IPS-18a (cell line): ENCODE measurements at regions not wholly inside any gene's neighbourhood (a gene's known extent, or its start where the extent isn't known, plus 50 kb on each side); places are given as distances from the start of the nearest gene placed in this dataset.

ENCODE experiments used
- H3K27ac ChIP-seq: one replicate; pipeline ENCODE4 v1.5.1; 2013; ENCODE audit warnings: low read length
- H3K27me3 ChIP-seq: one replicate; pipeline ENCODE4 v1.6.1; 2013; ENCODE audit warnings: mild to moderate bottlenecking, low read length; ENCODE audit not compliant: control insufficient read depth, insufficient read depth
- H3K36me3 ChIP-seq: one replicate; pipeline ENCODE4 v1.6.1; 2013; ENCODE audit warnings: low read depth, low read length; ENCODE audit not compliant: control insufficient read depth
- H3K4me1 ChIP-seq: one replicate; pipeline ENCODE4 v1.6.1; 2013; ENCODE audit warnings: low read depth, low read length; ENCODE audit not compliant: control insufficient read depth
- H3K4me3 ChIP-seq: one replicate; pipeline ENCODE4 v1.5.1; 2013; ENCODE audit warnings: low read length
- H3K9ac ChIP-seq: one replicate; pipeline ENCODE4 v1.6.1; 2013; ENCODE audit warnings: mild to moderate bottlenecking, low read length, moderate library complexity
- H3K9me3 ChIP-seq: one replicate; pipeline ENCODE4 v1.6.1; 2013; ENCODE audit warnings: low read depth, low read length; ENCODE audit not compliant: control insufficient read depth

GRCh38 chr3:159237226-159237625 is 435.4 kb downstream of the MFSD1 start:
- Histone ChIP-seq H3K4me1 (peaks cover 5% of the 10 kb centered on the region), H3K27ac (no peak overlapping the region), H3K27me3 (no peaks in the 10 kb centered on the region), H3K9me3 (no peaks in the 10 kb centered on the region), H3K4me3 (no peak overlapping the region), H3K36me3 (no peaks in the 10 kb centered on the region), H3K9ac (no peak overlapping the region)

GRCh38 chr3:159238646-159239045 is 436.8 kb downstream of the MFSD1 start:
- Histone ChIP-seq H3K4me1 (peaks cover 5% of the 10 kb centered on the region), H3K36me3 (no peaks in the 10 kb centered on the region), H3K9ac (no peak overlapping the region), H3K27ac (no peak overlapping the region), H3K4me3 (no peak overlapping the region), H3K9me3 (no peaks in the 10 kb centered on the region), H3K27me3 (no peaks in the 10 kb centered on the region)

GRCh38 chr3:159239059-159239458 is 437.2 kb downstream of the MFSD1 start:
- Histone ChIP-seq H3K36me3 (no peaks in the 10 kb centered on the region), H3K4me1 (peaks cover 5% of the 10 kb centered on the region)

GRCh38 chr3:159244933-159245332 is 443.1 kb downstream of the MFSD1 start:
- Histone ChIP-seq H3K9ac (no peak overlapping the region), H3K4me3 (no peak overlapping the region), H3K4me1 (no peaks in the 10 kb centered on the region), H3K36me3 (no peaks in the 10 kb centered on the region), H3K27me3 (no peaks in the 10 kb centered on the region), H3K9me3 (no peaks in the 10 kb centered on the region), H3K27ac (no peak overlapping the region)

More at GRCh38 chr3:159239059-159239458, 437.2 kb downstream of the MFSD1 start:
- Histone ChIP-seq H3K27ac (no peak overlapping the region), H3K4me3 (no peak overlapping the region), H3K9me3 (no peaks in the 10 kb centered on the region), H3K9ac (no peak overlapping the region), H3K27me3 (no peaks in the 10 kb centered on the region)

- Histone ChIP-seq H3K4me3 (no peak overlapping the region), H3K9me3 (no peaks in the 10 kb centered on the region), H3K27ac (no peak overlapping the region), H3K9ac (no peak overlapping the region), H3K36me3 (no peaks in the 10 kb centered on the region), H3K4me1 (no peaks in the 10 kb centered on the region), H3K27me3 (no peaks in the 10 kb centered on the region)
These were observed 444.0 kb downstream of the MFSD1 start for GRCh38 chr3:159245871-159246270.

GRCh38 chr3:159246385-159246784 is 444.5 kb downstream of the MFSD1 start:
- H3K36me3 ChIP-seq: no peaks in the 10 kb centered on the region
- no peaks in the 10 kb centered on the region for H3K9me3 ChIP-seq
- H3K9ac ChIP-seq: no peak overlapping the region
- H3K27ac ChIP-seq: no peak overlapping the region
- H3K4me3 ChIP-seq: no peak overlapping the region
- H3K27me3 ChIP-seq: no peaks in the 10 kb centered on the region
- no peaks in the 10 kb centered on the region for H3K4me1 ChIP-seq

- H3K4me3 ChIP-seq: no peak overlapping the region
- no peak overlapping the region for H3K9ac ChIP-seq
- H3K27me3 ChIP-seq: no peaks in the 10 kb centered on the region
- H3K36me3 ChIP-seq: no peaks in the 10 kb centered on the region
- no peaks in the 10 kb centered on the region for H3K4me1 ChIP-seq
- H3K27ac ChIP-seq: no peak overlapping the region
- no peaks in the 10 kb centered on the region for H3K9me3 ChIP-seq
These were observed 447.8 kb downstream of the MFSD1 start for GRCh38 chr3:159249472-159250174.

- Histone ChIP-seq H3K27ac (no peak overlapping the region), H3K36me3 (no peaks in the 10 kb centered on the region), H3K9me3 (no peaks in the 10 kb centered on the region), H3K27me3 (no peaks in the 10 kb centered on the region), H3K4me3 (no peak overlapping the region), H3K4me1 (no peaks in the 10 kb centered on the region), H3K9ac (no peak overlapping the region)
These were observed 449.1 kb downstream of the MFSD1 start for GRCh38 chr3:159250961-159251360.

GRCh38 chr3:159252274-159252673 is 450.4 kb downstream of the MFSD1 start:
- H3K27ac ChIP-seq: no peak overlapping the region
- H3K4me1 ChIP-seq: no peaks in the 10 kb centered on the region
- H3K9me3 ChIP-seq: no peaks in the 10 kb centered on the region
- H3K9ac ChIP-seq: no peak overlapping the region
- H3K36me3 ChIP-seq: no peaks in the 10 kb centered on the region
- no peaks in the 10 kb centered on the region for H3K27me3 ChIP-seq
- H3K4me3 ChIP-seq: no peak overlapping the region

GRCh38 chr3:159252772-159253384 is 451.0 kb downstream of the MFSD1 start:
- H3K4me1 ChIP-seq: no peaks in the 10 kb centered on the region
- no peaks in the 10 kb centered on the region for H3K36me3 ChIP-seq
- no peaks in the 10 kb centered on the region for H3K9me3 ChIP-seq
- H3K27me3 ChIP-seq: no peaks in the 10 kb centered on the region
- H3K9ac ChIP-seq: no peak overlapping the region
- H3K27ac ChIP-seq: no peak overlapping the region
- no peak overlapping the region for H3K4me3 ChIP-seq

GRCh38 chr3:159253860-159254259 is 452.0 kb downstream of the MFSD1 start:
- Histone ChIP-seq H3K4me3 (no peak overlapping the region), H3K27me3 (no peaks in the 10 kb centered on the region), H3K27ac (no peak overlapping the region), H3K9ac (no peak overlapping the region), H3K4me1 (no peaks in the 10 kb centered on the region), H3K9me3 (no peaks in the 10 kb centered on the region), H3K36me3 (no peaks in the 10 kb centered on the region)

GRCh38 chr3:159257954-159258353 is 456.1 kb downstream of the MFSD1 start:
- no peaks in the 10 kb centered on the region for H3K9me3 ChIP-seq
- no peak overlapping the region for H3K4me3 ChIP-seq
- H3K9ac ChIP-seq: no peak overlapping the region
- H3K27me3 ChIP-seq: no peaks in the 10 kb centered on the region
- no peak overlapping the region for H3K27ac ChIP-seq
- H3K36me3 ChIP-seq: no peaks in the 10 kb centered on the region
- no peaks in the 10 kb centered on the region for H3K4me1 ChIP-seq
